ENCODE measurements at regions not wholly inside any gene's neighbourhood (a gene's known extent, or its start where the extent isn't known, plus 50 kb on each side); places are given as distances from the start of the nearest gene placed in this dataset.

DNA sequence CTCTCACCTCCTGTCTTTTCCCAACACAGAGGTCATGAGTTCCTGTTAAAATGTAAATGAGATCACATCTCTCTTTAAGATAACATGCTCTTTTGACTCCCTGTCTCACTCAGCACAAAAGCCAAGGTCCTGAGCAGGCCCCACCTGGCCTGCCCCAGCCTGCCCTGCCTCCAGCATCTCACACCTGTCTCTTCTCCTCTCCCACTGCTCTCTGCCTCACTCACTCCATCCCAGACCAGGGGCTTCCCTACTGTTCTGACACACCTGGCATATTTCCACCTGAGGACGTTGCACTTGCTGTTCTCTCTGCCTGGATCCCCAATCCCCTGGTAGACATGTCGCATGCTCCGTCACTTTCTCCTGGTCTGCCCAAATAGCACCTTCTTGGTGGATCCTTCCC lies 285.0 kb upstream of the ZMIZ1 start:
- no peak for ATAC-seq (ENCODE audit: low FRiP score in 2 of 2)
- Histone ChIP-seq H3K36me3 (no peaks in the 10 kb centered on the region), H3K27me3 (no peaks in the 10 kb centered on the region), H3K27ac (no peak overlapping the region), H3K4me1 (peaks cover 0 to 3% (median 0%) of the 10 kb centered on the region in 4 donors), H3K9me3 (no peaks in the 10 kb centered on the region), H3K4me3 (no peak overlapping the region)
- TF ChIP-seq EP300 (IDR thresholded peaks at IDR 0.05) (no peak), POLR2AphosphoS5 (IDR thresholded peaks at IDR 0.05) (no peak), POLR2A (IDR thresholded peaks at IDR 0.05) (no peak)
- TF ChIP-seq, protein P1, sequence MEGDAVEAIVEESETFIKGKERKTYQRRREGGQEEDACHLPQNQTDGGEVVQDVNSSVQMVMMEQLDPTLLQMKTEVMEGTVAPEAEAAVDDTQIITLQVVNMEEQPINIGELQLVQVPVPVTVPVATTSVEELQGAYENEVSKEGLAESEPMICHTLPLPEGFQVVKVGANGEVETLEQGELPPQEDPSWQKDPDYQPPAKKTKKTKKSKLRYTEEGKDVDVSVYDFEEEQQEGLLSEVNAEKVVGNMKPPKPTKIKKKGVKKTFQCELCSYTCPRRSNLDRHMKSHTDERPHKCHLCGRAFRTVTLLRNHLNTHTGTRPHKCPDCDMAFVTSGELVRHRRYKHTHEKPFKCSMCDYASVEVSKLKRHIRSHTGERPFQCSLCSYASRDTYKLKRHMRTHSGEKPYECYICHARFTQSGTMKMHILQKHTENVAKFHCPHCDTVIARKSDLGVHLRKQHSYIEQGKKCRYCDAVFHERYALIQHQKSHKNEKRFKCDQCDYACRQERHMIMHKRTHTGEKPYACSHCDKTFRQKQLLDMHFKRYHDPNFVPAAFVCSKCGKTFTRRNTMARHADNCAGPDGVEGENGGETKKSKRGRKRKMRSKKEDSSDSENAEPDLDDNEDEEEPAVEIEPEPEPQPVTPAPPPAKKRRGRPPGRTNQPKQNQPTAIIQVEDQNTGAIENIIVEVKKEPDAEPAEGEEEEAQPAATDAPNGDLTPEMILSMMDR (IDR thresholded peaks at IDR 0.05) = no peak
- DNase-seq = no peak
- WGBS, 2 donors = 90% methylated on average over 3 of the region's 3 CpGs

DNA sequence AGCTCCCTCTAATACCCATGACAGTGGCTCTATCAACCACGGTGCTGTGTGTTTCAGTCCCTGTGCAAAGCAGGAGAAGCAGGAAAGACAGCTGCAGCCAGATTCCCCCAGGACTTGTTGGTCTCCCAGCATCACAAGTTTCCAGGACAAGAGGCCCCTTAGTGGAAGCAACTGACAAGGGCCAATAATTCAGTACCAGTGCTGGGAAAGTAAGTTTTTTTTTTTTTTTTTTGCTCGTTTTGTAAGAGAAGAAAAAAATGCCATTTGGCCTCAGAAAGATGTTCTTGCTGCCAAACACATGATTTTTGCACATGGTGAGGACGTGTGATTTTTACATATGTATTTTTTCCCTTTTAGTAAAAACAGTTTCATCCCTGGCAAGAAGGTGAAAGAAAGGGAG lies 284.2 kb upstream of the ZMIZ1 start:
- peaks cover 0 to 3% (median 0%) of the 10 kb centered on the region in 4 donors for H3K4me1 ChIP-seq
- no peaks in the 10 kb centered on the region for H3K27me3 ChIP-seq
- H3K9me3 ChIP-seq = no peaks in the 10 kb centered on the region
- no peak overlapping the region for H3K27ac ChIP-seq
- no peak overlapping the region for H3K4me3 ChIP-seq
- ATAC-seq (ENCODE audit: low FRiP score in 2 of 2) (no peak), DNase-seq (no peak)
- WGBS, 2 donors = 54 to 68% methylated on average over 3 of the region's 3 CpGs
- TF ChIP-seq, protein P1 (IDR thresholded peaks at IDR 0.05) = no peak
- no peak for TF ChIP-seq POLR2AphosphoS5 (IDR thresholded peaks at IDR 0.05)
- no peak for TF ChIP-seq EP300 (IDR thresholded peaks at IDR 0.05)
- TF ChIP-seq POLR2A (IDR thresholded peaks at IDR 0.05) = no peak
- no peaks in the 10 kb centered on the region for H3K36me3 ChIP-seq

DNA sequence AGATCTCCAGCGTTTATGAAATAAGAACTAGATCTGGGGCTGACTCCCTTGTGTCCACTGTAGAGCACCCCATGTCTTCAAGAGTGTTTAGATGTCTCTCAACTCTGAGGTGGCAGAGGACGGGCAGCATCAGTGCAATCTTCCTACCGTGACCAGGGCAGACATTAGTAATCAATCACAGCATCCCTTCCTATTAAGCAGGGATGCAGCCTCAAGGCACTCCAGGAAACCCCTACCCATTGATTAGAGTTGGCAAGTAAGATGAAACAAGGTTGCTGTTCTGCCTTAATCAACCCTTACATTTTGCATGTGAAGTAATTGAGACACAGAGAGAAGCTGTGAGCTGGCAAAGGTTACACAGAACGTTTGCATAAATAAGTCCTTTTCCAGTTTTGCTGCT lies 283.7 kb upstream of the ZMIZ1 start:
- WGBS, 2 donors = 76 to 79% methylated on average over 4 of the region's 4 CpGs
- Histone ChIP-seq H3K9me3 (no peaks in the 10 kb centered on the region), H3K4me3 (no peak overlapping the region), H3K27ac (no peak overlapping the region), H3K27me3 (no peaks in the 10 kb centered on the region), H3K4me1 (peaks cover 0 to 3% (median 0%) of the 10 kb centered on the region in 4 donors), H3K36me3 (no peaks in the 10 kb centered on the region)
- no peak for ATAC-seq (ENCODE audit: low FRiP score in 2 of 2)
- no peak for DNase-seq
- TF ChIP-seq, protein P1 (IDR thresholded peaks at IDR 0.05) = no peak
- TF ChIP-seq POLR2AphosphoS5 (IDR thresholded peaks at IDR 0.05) = no peak
- no peak for TF ChIP-seq EP300 (IDR thresholded peaks at IDR 0.05)
- TF ChIP-seq POLR2A (IDR thresholded peaks at IDR 0.05) = no peak

DNA sequence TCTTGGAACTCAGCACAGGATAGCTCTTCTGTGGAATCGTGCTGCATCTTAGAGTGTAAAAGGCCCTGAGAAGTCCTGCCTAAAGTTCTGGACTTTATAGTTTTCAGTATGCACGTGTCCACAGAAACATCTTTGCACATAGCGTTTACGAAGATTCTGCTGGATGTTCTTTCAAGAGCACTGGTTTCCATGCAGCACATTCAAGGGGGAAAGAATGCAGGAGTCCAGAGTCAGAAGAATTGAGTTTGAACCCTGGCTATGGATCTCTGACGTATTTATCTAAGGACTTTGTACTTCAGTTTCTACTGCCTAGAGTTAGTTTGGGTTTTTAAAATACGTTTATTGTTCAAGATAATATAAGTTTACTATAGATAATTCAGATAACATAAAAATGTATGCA lies 282.8 kb upstream of the ZMIZ1 start:
- 81 to 85% methylated on average over 6 of the region's 6 CpGs for WGBS, 2 donors
- H3K27ac ChIP-seq = no peak overlapping the region
- peaks cover 0 to 3% (median 0%) of the 10 kb centered on the region in 4 donors for H3K4me1 ChIP-seq
- TF ChIP-seq, protein P1 (IDR thresholded peaks at IDR 0.05) = no peak
- TF ChIP-seq POLR2AphosphoS5 (IDR thresholded peaks at IDR 0.05) (no peak), POLR2A (IDR thresholded peaks at IDR 0.05) (no peak), EP300 (IDR thresholded peaks at IDR 0.05) (no peak)
- H3K4me3 ChIP-seq = no peak overlapping the region
- no peak for DNase-seq
- no peak for ATAC-seq (ENCODE audit: low FRiP score in 2 of 2)
- no peaks in the 10 kb centered on the region for H3K27me3 ChIP-seq
- no peaks in the 10 kb centered on the region for H3K36me3 ChIP-seq
- no peaks in the 10 kb centered on the region for H3K9me3 ChIP-seq

DNA sequence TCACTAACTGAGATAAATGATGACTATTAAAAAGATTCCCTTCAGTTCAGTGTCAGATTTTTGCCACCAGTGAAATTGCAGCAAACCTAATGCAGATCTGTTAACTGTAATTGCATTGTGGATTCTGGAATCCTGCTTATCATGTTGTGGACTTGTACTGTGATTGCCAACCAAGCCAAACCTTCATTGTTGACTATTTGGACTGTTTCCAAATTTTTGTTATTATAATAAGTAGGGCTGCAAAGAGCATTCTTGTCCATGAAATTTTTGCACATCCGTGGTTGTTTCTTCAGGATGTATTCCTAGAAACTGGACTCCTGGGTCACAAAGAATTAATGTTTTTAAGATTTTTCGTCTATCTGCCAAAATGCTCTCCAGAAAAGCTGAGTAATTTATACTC lies 281.6 kb upstream of the ZMIZ1 start:
- H3K4me1 ChIP-seq = peaks cover 0 to 3% (median 0%) of the 10 kb centered on the region in 4 donors
- H3K9me3 ChIP-seq = no peaks in the 10 kb centered on the region
- H3K4me3 ChIP-seq = no peak overlapping the region
- H3K27me3 ChIP-seq = no peaks in the 10 kb centered on the region
- 25 to 40% methylated on average over 2 of the region's 2 CpGs for WGBS, 2 donors
- no peak for ATAC-seq (ENCODE audit: low FRiP score in 2 of 2)
- H3K27ac ChIP-seq = no peak overlapping the region
- no peaks in the 10 kb centered on the region for H3K36me3 ChIP-seq
- TF ChIP-seq EP300 (IDR thresholded peaks at IDR 0.05) = no peak
- no peak for TF ChIP-seq POLR2AphosphoS5 (IDR thresholded peaks at IDR 0.05)
- no peak for TF ChIP-seq POLR2A (IDR thresholded peaks at IDR 0.05)
- TF ChIP-seq, protein P1 (IDR thresholded peaks at IDR 0.05) = no peak
- no peak for DNase-seq
